SK-N-SH (cell line): ENCODE measurements at regions not wholly inside any gene's neighbourhood (a gene's known extent, or its start where the extent isn't known, plus 50 kb on each side); places are given as distances from the start of the nearest gene placed in this dataset.

Experiments
- CTCF ChIA-PET: fragments of 300-600, 350-600 bp; formaldehyde crosslinking; extraction: SDS; loops from one replicate; lab custom pipeline; 2021; lab: Yijun Ruan, JAX
- POLR2A ChIA-PET: fragments of 350-600 bp; sonication (Branson Sonifier 250); formaldehyde crosslinking; extraction: SDS; loops from one replicate; lab custom pipeline; 2020; ENCODE audit warnings: antibody characterized with exemption, inconsistent platforms; lab: Yijun Ruan, JAX
- DNase-seq: peaks from one replicate; pipeline ENCODE4 v3.0.0; 2012
- H2AFZ ChIP-seq: fragments of 200-600 bp; sonication (generic); 2 replicates; pipeline ENCODE4 v1.8.1; 2016; ENCODE audit warnings: antibody characterized with exemption, mild to moderate bottlenecking, low read depth
- H3F3A ChIP-seq: fragments of 200-600 bp; sonication (generic); replicated peaks from 2 replicates; pipeline ENCODE3; 2016; ENCODE audit warnings: antibody characterized with exemption, mild to moderate bottlenecking; ENCODE audit not compliant: insufficient read depth
- H3K27ac ChIP-seq, 2 experiments: fragments of 200-500 bp in 1 of 2; fragments of 200-600 bp in 1 of 2; sonication (Bioruptor generic) in 1 of 2; sonication (generic), shearing (Covaris generic) in 1 of 2; 2 replicates each; pipeline versions ENCODE4 v1.5.1 to v1.6.1; 2014 to 2016; ENCODE audit warnings: low read depth in 2 of 2, inconsistent platforms in 1 of 2, low read length in 1 of 2, mild to moderate bottlenecking in 1 of 2, mixed read lengths in 1 of 2
- H3K27me3 ChIP-seq: fragments of 200-600 bp; sonication (generic), shearing (Covaris generic); 2 replicates; pipeline ENCODE4 v1.6.1; 2016; ENCODE audit warnings: mixed run types; ENCODE audit not compliant: insufficient read depth
- H3K36me3 ChIP-seq, 2 experiments: fragments of 200-500 bp in 1 of 2; fragments of 200-600 bp in 1 of 2; sonication (Bioruptor generic) in 1 of 2; sonication (generic) in 1 of 2; replicated peaks in 1 of 2; 2 replicates each; pipeline versions ENCODE3 to v1.5.1; 2014 to 2016; ENCODE audit warnings: low read length in 1 of 2, mild to moderate bottlenecking in 1 of 2; ENCODE audit not compliant: insufficient read depth in 2 of 2, control insufficient read depth in 1 of 2
- H3K4me1 ChIP-seq, 2 experiments: fragments of 200-500 bp in 1 of 2; fragments of 200-600 bp in 1 of 2; sonication (Bioruptor generic) in 1 of 2; sonication (generic), shearing (Covaris generic) in 1 of 2; 2 replicates each; pipeline versions ENCODE4 v1.5.1 to v1.6.1; 2014 to 2016; ENCODE audit warnings: low read depth in 1 of 2, low read length in 1 of 2, mixed run types in 1 of 2; ENCODE audit not compliant: insufficient read depth in 2 of 2, control insufficient read depth in 1 of 2
- H3K4me2 ChIP-seq: fragments of 200-600 bp; sonication (generic), shearing (Covaris generic); 2 replicates; pipeline ENCODE4 v1.6.1; 2017; ENCODE audit warnings: mixed run types
- H3K4me3 ChIP-seq, 2 experiments: fragments of 200-500 bp in 1 of 2; fragments of 200-600 bp in 1 of 2; sonication (Bioruptor generic) in 1 of 2; sonication (generic), shearing (Covaris generic) in 1 of 2; 2 replicates each; pipeline versions ENCODE4 v1.5.1 to v1.8.1; 2014 to 2016; ENCODE audit warnings: low read depth in 2 of 2, inconsistent platforms in 1 of 2, low read length in 1 of 2, mild to moderate bottlenecking in 1 of 2, mixed read lengths in 1 of 2, moderate library complexity in 1 of 2
- H3K79me2 ChIP-seq: fragments of 200-600 bp; sonication (generic); 2 replicates; pipeline ENCODE4 v1.8.1; 2017; ENCODE audit warnings: mild to moderate bottlenecking; ENCODE audit not compliant: insufficient read depth
- H3K9ac ChIP-seq: fragments of 200-600 bp; sonication (generic); 2 replicates; pipeline ENCODE4 v1.6.1; 2017; ENCODE audit warnings: mixed run types
- H3K9me2 ChIP-seq: fragments of 200-600 bp; sonication (generic); 2 replicates; pipeline ENCODE4 v1.6.1; 2017; ENCODE audit warnings: mixed run types
- H3K9me3 ChIP-seq: fragments of 200-600 bp; sonication (generic); 2 replicates; pipeline ENCODE4 v1.6.1; 2017; ENCODE audit warnings: mixed run types, mild to moderate bottlenecking, moderate library complexity
- H4K20me1 ChIP-seq: fragments of 200-600 bp; sonication (generic); 2 replicates; pipeline ENCODE4 v1.6.1; 2017; ENCODE audit warnings: mild to moderate bottlenecking, mixed run types; ENCODE audit not compliant: insufficient read depth
- CTCF ChIP-seq: fragments of 200-600 bp; sonication (generic); IDR thresholded peaks from 2 replicates; pipeline ENCODE4 v1.6.1; 2017; ENCODE audit warnings: antibody characterized with exemption, mild to moderate bottlenecking, moderate library complexity
- EP300 ChIP-seq, 2 experiments: IDR thresholded peaks; 2 replicates each; pipeline versions ENCODE4 v1.4.0 to v1.6.1; 2012; ENCODE audit warnings: borderline replicate concordance in 1 of 2, low read depth in 1 of 2, low read length in 1 of 2
- FOXJ3 ChIP-seq: sonication (generic); formaldehyde crosslinking; IDR thresholded peaks from 2 replicates; pipeline ENCODE4 v1.5.1; 2020; ENCODE audit warnings: mild to moderate bottlenecking, missing genetic modification reagents
- FOXM1 ChIP-seq: IDR thresholded peaks from 2 replicates; pipeline ENCODE4 v1.4.0; 2012; ENCODE audit warnings: low read depth, mild to moderate bottlenecking
- MEF2A ChIP-seq: IDR thresholded peaks from 2 replicates; pipeline ENCODE4 v1.4.0; 2012; ENCODE audit warnings: low read depth, borderline replicate concordance
- MXI1 ChIP-seq: IDR thresholded peaks from 2 replicates; pipeline ENCODE4 v1.6.1; 2012; ENCODE audit warnings: mild to moderate bottlenecking, low read depth, low read length, improper control_type of control experiment
- NFIC ChIP-seq: IDR thresholded peaks from 2 replicates; pipeline ENCODE4 v1.4.0; 2012; ENCODE audit warnings: borderline replicate concordance
- POLR2AphosphoS5 ChIP-seq: IDR thresholded peaks from 2 replicates; pipeline ENCODE4 v1.6.1; 2012; ENCODE audit warnings: low read depth, low read length
- RAD21 ChIP-seq: IDR thresholded peaks from 2 replicates; pipeline ENCODE4 v1.6.1; 2012; ENCODE audit warnings: mild to moderate bottlenecking, low read length
- RFX5 ChIP-seq: IDR thresholded peaks from 2 replicates; pipeline ENCODE4 v1.6.1; 2012; ENCODE audit warnings: mild to moderate bottlenecking, improper control_type of control experiment, low read length
- SMC3 ChIP-seq: IDR thresholded peaks from 2 replicates; pipeline ENCODE4 v1.6.1; 2012; ENCODE audit warnings: low read depth, low read length, improper control_type of control experiment
- TCF12 ChIP-seq: IDR thresholded peaks from 2 replicates; pipeline ENCODE4 v1.4.0; 2012
- USF2 ChIP-seq: fragments of 150-350 bp; IDR thresholded peaks from 2 replicates; pipeline ENCODE4 v1.6.1; 2017; ENCODE audit warnings: antibody characterized with exemption, low read length, low read depth, borderline replicate concordance
- ZBTB33 ChIP-seq: IDR thresholded peaks from 2 replicates; pipeline ENCODE4 v1.4.0; 2012; ENCODE audit warnings: low read depth, borderline replicate concordance
- WGBS: methylation state at CpG from one replicate; pipeline ENCODE4 v1.1.6; 2017; ENCODE audit warnings: low lambda C conversion rate; 5-methylcytosine and 5-hydroxymethylcytosine counted together

- TF ChIP-seq ZBTB33: no peak
- TF ChIP-seq USF2: no peak
- TF ChIP-seq RAD21: no peak
- TF ChIP-seq POLR2AphosphoS5: no peak
- TF ChIP-seq, all 33 proteins: peak for 8
Measured at GRCh38 chr5:148011398-148012137, 52.2 kb upstream of the SPINK5 start (continued).

GRCh38 chr5:148005788-148006520 lies 57.8 kb upstream of the SPINK5 start:
- Histone ChIP-seq H4K20me1 (no peaks in the 10 kb centered on the region), H3K4me3 (no peak overlapping the region), H3K4me1 (no peaks in the 10 kb centered on the region), H3K9me3 (0 out of 2 replicates have a peak, but pooled peaks cover 3% of the 10 kb centered on the region), H3K27me3 (no peaks in the 10 kb centered on the region; the same call in 1 of the 2 replicates), H3K79me2 (no peaks in the 10 kb centered on the region), H3K9ac (no peak overlapping the region), H2AFZ (no peak overlapping the region), H3K36me3 (no peaks in the 10 kb centered on the region), H3K9me2 (no peaks in the 10 kb centered on the region), H3K4me2 (no peak overlapping the region), H3F3A (no peaks in the 10 kb centered on the region), H3K27ac (no peak overlapping the region)
- WGBS: 39% methylated on average over 12 of the region's 12 CpGs
- CTCF ChIA-PET: no interaction called here
- POLR2A ChIA-PET: no interaction called here
- DNase-seq: no peak
- TF ChIP-seq FOXM1 (no peak), CTCF (peak; percentile 43)

- Histone ChIP-seq H3K9ac (no peak overlapping the region), H3K4me2 (no peak overlapping the region), H3K4me1 (no peaks in the 10 kb centered on the region), H3K36me3 (no peaks in the 10 kb centered on the region), H4K20me1 (no peaks in the 10 kb centered on the region), H3K9me3 (0 out of 2 replicates have a peak, but pooled peaks cover 3% of the 10 kb centered on the region), H3K27ac (no peak overlapping the region), H3K79me2 (no peaks in the 10 kb centered on the region), H3F3A (no peaks in the 10 kb centered on the region), H3K4me3 (no peak overlapping the region), H2AFZ (no peak overlapping the region), H3K9me2 (no peaks in the 10 kb centered on the region), H3K27me3 (no peaks in the 10 kb centered on the region)
- ChIA-PET CTCF (no interaction called here), POLR2A (no interaction called here)
- no peak for DNase-seq
- TF ChIP-seq MXI1 (no peak), NFIC (no peak), ZBTB33 (no peak), FOXM1 (no peak), MEF2A (no peak), RAD21 (no peak), SMC3 (no peak), FOXJ3 (CRISPR knock-in tag) (no peak), EP300 (IDR thresholded peaks at IDR 0.05; ENCODE audit: borderline replicate concordance in 1 of 2, low read depth in 1 of 2, low read length in 1 of 2) (no peak), TCF12 (no peak), RFX5 (no peak)
Measured at GRCh38 chr5:148003226-148003625, 60.6 kb upstream of the SPINK5 start.
